GM12878 (cell line): ENCODE measurements at regions not wholly inside any gene's neighbourhood (a gene's known extent, or its start where the extent isn't known, plus 50 kb on each side); places are given as distances from the start of the nearest gene placed in this dataset.

Experiments
- ATAC-seq: fragments of 200-7000 bp; cut with Tn5 transposase; 3 replicates; pipeline ENCODE4 v1.9.1; 2020; ENCODE audit warnings: mild to moderate bottlenecking, moderate library complexity
- BruUV-seq: library from RNA; stranded (reverse); fragments of 400-500 nt; replicated peaks from 2 replicates; lab custom pipeline; 2021; lab: Mats Ljungman, UMichigan
- CTCF ChIA-PET: fragments of 300-600 bp; sonication (Branson Sonifier 250); formaldehyde crosslinking; extraction: SDS; loops from one replicate; lab custom pipeline; 2021; ENCODE audit warnings: inconsistent platforms; lab: Yijun Ruan, JAX
- POLR2A ChIA-PET: fragments of 350-600 bp; formaldehyde crosslinking; extraction: SDS; loops from one replicate; lab custom pipeline; 2021; ENCODE audit warnings: inconsistent platforms; lab: Charles Lee
- RAD21 ChIA-PET: fragments of 300-600 bp; sonication (Branson Sonifier 250); formaldehyde crosslinking; loops from one replicate; lab custom pipeline; 2023; ENCODE audit warnings: antibody characterized with exemption; ENCODE audit not compliant: unreplicated experiment; lab: Charles Lee
- SMC1A ChIA-PET: fragments of 300-600 bp; sonication (Branson Sonifier 250); formaldehyde crosslinking; loops from one replicate; lab custom pipeline; 2023; ENCODE audit not compliant: unreplicated experiment, uncharacterized antibody; lab: Charles Lee
- DNase-seq: peaks from one replicate; pipeline ENCODE4 v3.0.0-alpha.2; 2011; ENCODE audit warnings: low read depth, low spot score
- FAIRE-seq: peaks from 3 replicates; lab custom pipeline; 2011; peaks lifted over from hg19 to GRCh38; lab: Jason Lieb, UNC
- H2AFZ ChIP-seq: 2 replicates; pipeline ENCODE4 v1.6.0; 2011; ENCODE audit warnings: low read depth, low read length, control low read depth; ENCODE audit not compliant: control insufficient read depth
- H3K27ac ChIP-seq: 2 replicates; pipeline ENCODE4 v1.5.1; 2011; ENCODE audit warnings: control low read depth; ENCODE audit not compliant: control insufficient read depth, insufficient read depth
- H3K27me3 ChIP-seq, 2 experiments: replicated peaks in 1 of 2; 2 replicates each; pipeline versions ENCODE4 v1.6.0 to v1.6.1; 2011; ENCODE audit warnings: low read length in 1 of 2; ENCODE audit not compliant: control insufficient read depth in 2 of 2, insufficient read depth in 2 of 2
- H3K36me3 ChIP-seq, 2 experiments: 2 replicates each; pipeline ENCODE4 v1.5.1; 2011; ENCODE audit warnings: low read length in 1 of 2; ENCODE audit not compliant: control insufficient read depth in 2 of 2, insufficient read depth in 2 of 2
- H3K4me1 ChIP-seq: 2 replicates; pipeline ENCODE4 v1.6.1; 2011; ENCODE audit warnings: mild to moderate bottlenecking, low read length, moderate library complexity, mixed read lengths; ENCODE audit not compliant: control insufficient read depth, insufficient read depth
- H3K4me2 ChIP-seq: 2 replicates; pipeline ENCODE4 v1.6.0; 2011; ENCODE audit warnings: control low read depth; ENCODE audit not compliant: control insufficient read depth, insufficient read depth
- H3K4me3 ChIP-seq: fragments of 200-600 bp; sonication (generic); 2 replicates; pipeline ENCODE4 v1.5.1; 2016
- H3K79me2 ChIP-seq: 2 replicates; pipeline ENCODE4 v1.6.0; 2011; ENCODE audit warnings: low read length; ENCODE audit not compliant: control insufficient read depth, insufficient read depth
- H3K9ac ChIP-seq: 2 replicates; pipeline ENCODE4 v1.8.0; 2011; ENCODE audit warnings: low read length, control low read depth, mixed read lengths; ENCODE audit not compliant: control insufficient read depth, insufficient read depth
- H3K9me3 ChIP-seq: replicated peaks from 3 replicates; pipeline ENCODE4 v1.5.1; 2011; ENCODE audit warnings: mild to moderate bottlenecking, low read length; ENCODE audit not compliant: control insufficient read depth, insufficient read depth
- H4K20me1 ChIP-seq: 2 replicates; pipeline ENCODE4 v1.6.0; 2011; ENCODE audit not compliant: control insufficient read depth, insufficient read depth
- ASH2L ChIP-seq: fragments of 300-600, 200-600 bp; sonication (generic); IDR thresholded peaks from 2 replicates; pipeline ENCODE4 v1.6.1; 2017; ENCODE audit warnings: low read depth, mild to moderate bottlenecking, borderline replicate concordance
- ATF7 ChIP-seq: fragments of 450-650 bp; IDR thresholded peaks from 2 replicates; pipeline ENCODE4 v1.6.1; 2016; ENCODE audit warnings: low read depth, mild to moderate bottlenecking
- JUNB ChIP-seq: IDR thresholded peaks from 2 replicates; pipeline ENCODE4 v1.6.1; 2016; ENCODE audit warnings: antibody characterized with exemption, mild to moderate bottlenecking
- MTA2 ChIP-seq: fragments of 450-650 bp; IDR thresholded peaks from 2 replicates; pipeline ENCODE4 v1.6.1; 2016; ENCODE audit warnings: low read depth, mild to moderate bottlenecking, moderate library complexity
- NR2F1 ChIP-seq: fragments of 450-650 bp; conservative IDR thresholded peaks from 2 replicates; pipeline ENCODE4 v1.6.1; 2017; ENCODE audit warnings: mild to moderate bottlenecking
- POLR2AphosphoS2 ChIP-seq: IDR thresholded peaks from 2 replicates; pipeline ENCODE4 v1.6.1; 2011; ENCODE audit warnings: low read depth, mild to moderate bottlenecking, low read length, improper control_type of control experiment, moderate library complexity
- RAD21 ChIP-seq: IDR thresholded peaks from 2 replicates; pipeline ENCODE4 v1.6.1; 2011; ENCODE audit warnings: mild to moderate bottlenecking, low read depth, low read length, moderate library complexity; ENCODE audit not compliant: insufficient read depth
- SREBF1 ChIP-seq: IDR thresholded peaks from 2 replicates; pipeline ENCODE4 v1.6.1; 2012; ENCODE audit warnings: mild to moderate bottlenecking, low read length
- TAF1 ChIP-seq: IDR thresholded peaks from 2 replicates; pipeline ENCODE4 v1.6.1; 2011; ENCODE audit warnings: mild to moderate bottlenecking, low read depth, low read length, borderline replicate concordance
- ZNF217 ChIP-seq: fragments of 450-650 bp; IDR thresholded peaks from 2 replicates; pipeline ENCODE4 v1.6.1; 2017; ENCODE audit warnings: antibody characterized with exemption, mild to moderate bottlenecking
- WGBS: methylation state at CpG from one replicate; pipeline ENCODE4 v1.1.6; 2016; ENCODE audit warnings: low lambda C conversion rate; ENCODE audit not compliant: insufficient replicate concordance, insufficient coverage; ENCODE audit errors: missing lambda C conversion rate; 5-methylcytosine and 5-hydroxymethylcytosine counted together
- in situ Hi-C: fragments of 300-500 bp; cut with MboI; formaldehyde crosslinking; loops from 9 replicates; pipeline ENCODE4 v1.14.3; 2018; ENCODE audit warnings: mixed read lengths
- intact Hi-C: fragments of 100-400 bp; cut with micrococcal nuclease; formaldehyde crosslinking; loops from one replicate; pipeline ENCODE4 v1.14.2; 2022; ENCODE audit not compliant: unreplicated experiment

- TF ChIP-seq ASH2L (no peak), MTA2 (no peak), ATF7 (no peak), TAF1 (no peak), RAD21 (no peak), NR2F1 (no peak), SREBF1 (no peak), POLR2AphosphoS2 (no peak), ZNF217 (no peak), JUNB (no peak)
- no TSS peak for BruUV-seq
- SMC1A ChIA-PET = interaction anchor here (0.7 to 1.6 kb wide), 3 partner anchors 76 to 651 kb away, joined by 3 read pairs; no protein-coding TSS in a partner anchor
- Histone ChIP-seq H3K4me1 (no peaks in the 10 kb centered on the region), H3K36me3 (no peaks in the 10 kb centered on the region), H3K4me2 (no peak overlapping the region), H4K20me1 (no peaks in the 10 kb centered on the region), H3K9me3 (no peaks in the 10 kb centered on the region), H3K27me3 (no peaks in the 10 kb centered on the region), H3K79me2 (no peaks in the 10 kb centered on the region), H3K9ac (no peak overlapping the region), H3K27ac (no peak overlapping the region), H3K4me3 (no peak overlapping the region), H2AFZ (no peak overlapping the region)
- WGBS = 0% methylated on average over 2 of the region's 2 CpGs
- FAIRE-seq = no peak
- CTCF ChIA-PET = no interaction called here
- RAD21 ChIA-PET = interaction anchor here (1.1 kb wide), 1 partner anchor 75 kb away, joined by 3 read pairs; no protein-coding TSS in a partner anchor
- intact Hi-C loops (no loop called here), in situ Hi-C loops (no loop called here)
- POLR2A ChIA-PET = interaction anchor here (0.6 kb wide), 1 partner anchor 68 kb away, joined by 3 read pairs; no protein-coding TSS in a partner anchor
- ATAC-seq = no peak
- no peak for DNase-seq
These were observed 86.6 kb downstream of the RND3 start for GRCh38 chr2:150400849-150401248.
